Activated naive CD4-positive, alpha-beta T cell treated with anti-CD3 and anti-CD28 coated beads, Interleukin-2, amount 50 U/mL, for 72 hours (primary cell): ENCODE measurements at regions not wholly inside any gene's neighbourhood (a gene's known extent, or its start where the extent isn't known, plus 50 kb on each side); places are given as distances from the start of the nearest gene placed in this dataset.
"Not testable (repeated sequence)": the region's sequence is repeated elsewhere in the genome, so short reads cannot be mapped to it uniquely, and the experiment has no call there.

Source experiments
- ATAC-seq, 2 donors: fragments of 150-1000 bp; cut with Tn5 transposase; 2 replicates each; pipeline ENCODE4 v1.10.0; 2021; ENCODE audit warnings: mild to moderate bottlenecking in 2 of 2, moderate library complexity in 2 of 2
- DNase-seq, 2 donors: peaks; one replicate each; pipeline ENCODE4 v3.0.0; 2021 to 2022; ENCODE audit warnings: low spot score in 2 of 2
- H3K27ac Mint-ChIP-seq, 2 donors: one replicate each; pipeline ENCODE4 v1.8.0; 2022; ENCODE audit warnings: mild to moderate bottlenecking in 2 of 2, mixed read lengths in 2 of 2
- H3K36me3 Mint-ChIP-seq, 2 donors: one replicate each; pipeline ENCODE4 v1.8.0; 2022; ENCODE audit warnings: mixed read lengths in 2 of 2
- H3K9me3 Mint-ChIP-seq, 2 donors: one replicate each; pipeline ENCODE4 v1.8.0; 2022; ENCODE audit warnings: mixed read lengths in 2 of 2

DNA sequence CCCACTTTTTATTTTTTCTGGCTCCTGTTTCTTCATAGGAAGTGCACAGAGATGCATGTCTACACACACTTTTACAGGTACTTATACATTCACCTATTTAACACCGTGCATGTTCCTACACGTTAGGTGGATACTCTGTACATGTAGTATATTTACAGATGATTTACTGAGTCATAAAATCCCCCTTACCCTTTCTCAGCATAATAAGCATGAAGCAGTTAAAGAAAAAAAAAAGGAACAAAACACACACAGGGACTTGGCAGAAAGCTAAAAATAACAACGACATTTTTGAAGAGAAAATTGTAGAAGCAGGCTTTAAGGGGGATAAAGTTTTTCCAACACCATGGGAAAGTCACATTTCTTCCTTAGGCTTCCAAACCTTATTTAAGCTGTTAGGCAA is 96.4 kb upstream of the IQCM start:
- Mint-ChIP-seq H3K27ac (no peak overlapping the region), H3K36me3 (peaks cover 0 to 4% of the 10 kb centered on the region in 2 donors), H3K9me3 (no peaks in the 10 kb centered on the region)
- ATAC-seq (no peak), DNase-seq (no peak)

DNA sequence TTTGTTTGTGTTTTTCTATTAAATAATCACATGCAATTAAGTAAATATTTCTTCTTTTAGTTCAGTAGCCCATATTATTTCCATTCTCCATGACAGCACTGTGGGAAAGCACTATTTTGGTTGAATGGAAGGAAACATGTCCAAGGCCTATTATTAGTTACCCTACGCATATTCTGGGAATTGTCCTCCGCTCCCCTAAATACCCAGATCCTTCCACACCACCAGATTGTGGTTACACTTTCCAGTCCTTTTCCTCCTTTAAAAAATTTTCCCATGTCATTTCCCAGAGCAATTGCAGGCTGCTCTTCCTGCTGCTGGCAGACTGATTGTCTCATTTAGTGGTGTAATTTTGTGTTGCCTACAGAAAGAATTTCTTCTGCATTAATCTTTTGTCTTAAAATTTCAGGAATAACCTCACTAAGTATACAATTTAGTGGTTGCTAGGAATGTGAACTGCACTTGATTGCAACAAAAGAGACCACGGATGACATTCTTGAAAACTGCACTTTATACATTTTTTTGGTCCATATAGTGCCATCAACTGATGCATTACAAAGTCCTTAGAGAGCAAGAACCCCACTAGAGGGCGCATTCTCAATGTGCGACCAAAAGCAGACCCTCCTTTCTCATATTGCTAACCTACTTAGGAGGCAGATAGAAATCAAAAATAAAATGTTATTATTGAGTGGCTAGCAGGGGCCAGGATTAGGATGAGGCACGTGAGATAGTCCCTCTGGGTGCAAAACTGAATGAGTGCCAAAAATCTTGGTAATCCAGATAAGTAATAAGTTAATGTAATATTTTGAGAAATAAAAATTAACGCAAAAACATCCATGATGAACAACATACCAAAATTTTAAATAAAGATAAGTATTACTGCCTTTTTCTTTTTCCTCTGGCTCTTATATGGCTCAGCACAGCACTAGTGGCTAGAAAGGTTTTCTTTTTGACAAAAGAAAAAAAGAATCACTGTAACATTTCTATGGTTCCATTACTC is 98.8 kb upstream of the IQCM start:
- Mint-ChIP-seq H3K27ac (no peak overlapping the region), H3K9me3 (no peaks in the 10 kb centered on the region), H3K36me3 (peaks cover 0 to 4% of the 10 kb centered on the region in 2 donors)
- no peak for ATAC-seq
- DNase-seq, result peak in 1 of 2 donors; percentile 45

- not testable (repeated sequence) for H3K36me3 Mint-ChIP-seq, H3K27ac Mint-ChIP-seq
Observed at GRCh38 chr4:149915735-149916134, 100.1 kb upstream of the IQCM start.

GRCh38 chr4:149923736-149924135 is 108.1 kb upstream of the IQCM start:
- Mint-ChIP-seq H3K36me3 (no peaks in the 10 kb centered on the region), H3K9me3 (no peaks in the 10 kb centered on the region), H3K27ac (no peak overlapping the region)
- DNase-seq (no peak), ATAC-seq (no peak)

More at GRCh38 chr4:149915735-149916134, 100.1 kb upstream of the IQCM start:
- ATAC-seq, H3K9me3 Mint-ChIP-seq, DNase-seq: not testable (repeated sequence)

- no peaks in the 10 kb centered on the region for H3K36me3 Mint-ChIP-seq
- no peaks in the 10 kb centered on the region for H3K9me3 Mint-ChIP-seq
- DNase-seq (no peak), ATAC-seq (no peak)
- H3K27ac Mint-ChIP-seq, result no peak overlapping the region
Observed at GRCh38 chr4:149927514-149927913, 111.9 kb upstream of the IQCM start.

- ATAC-seq, result no peak
- H3K9me3 Mint-ChIP-seq, result no peaks in the 10 kb centered on the region
- no peaks in the 10 kb centered on the region for H3K36me3 Mint-ChIP-seq
- no peak for DNase-seq
- H3K27ac Mint-ChIP-seq, result no peak overlapping the region
Observed at GRCh38 chr4:149928507-149928906, 112.9 kb upstream of the IQCM start.

DNA sequence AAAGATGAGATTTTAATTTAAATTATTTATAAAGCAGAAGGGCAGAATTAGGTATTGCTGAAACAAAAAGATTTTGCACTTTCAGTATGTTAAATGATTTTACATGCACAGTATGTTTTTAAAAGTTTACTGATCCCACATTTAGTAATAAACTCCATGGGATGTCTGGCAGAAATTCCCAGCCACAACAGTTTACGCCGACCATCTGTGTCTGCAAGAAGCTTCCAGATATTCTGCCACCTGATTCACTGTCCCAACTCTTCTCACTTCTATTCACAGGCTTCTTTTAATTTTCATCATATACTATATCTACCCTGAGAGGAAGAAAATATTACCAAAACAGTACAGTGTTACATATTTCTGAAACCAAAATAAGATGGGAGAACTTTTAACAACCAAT is 115.8 kb upstream of the IQCM start:
- H3K36me3 Mint-ChIP-seq, result no peaks in the 10 kb centered on the region
- no peak for DNase-seq
- H3K9me3 Mint-ChIP-seq, result no peaks in the 10 kb centered on the region
- no peak overlapping the region for H3K27ac Mint-ChIP-seq
- ATAC-seq, result no peak

DNA sequence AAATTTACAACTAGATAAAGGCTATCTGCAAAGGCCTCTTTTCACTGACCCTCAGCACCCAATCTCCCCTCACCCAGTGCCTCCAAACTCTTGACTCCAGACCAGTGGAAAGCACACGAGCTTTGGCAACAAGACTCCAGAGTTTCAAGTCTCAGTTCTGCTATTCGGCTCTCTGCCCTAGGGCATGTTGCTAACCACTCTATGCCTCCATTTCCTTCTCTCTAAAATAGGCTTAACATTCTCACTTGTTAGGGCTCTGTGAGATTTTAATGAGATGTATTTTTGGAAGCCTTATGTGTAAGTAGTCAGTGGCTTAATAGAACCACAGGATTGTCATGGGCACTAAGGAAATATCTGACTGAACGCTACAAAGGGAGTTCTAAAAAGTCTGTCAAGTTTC is 116.5 kb upstream of the IQCM start:
- no peaks in the 10 kb centered on the region for H3K9me3 Mint-ChIP-seq
- H3K36me3 Mint-ChIP-seq, result no peaks in the 10 kb centered on the region
- DNase-seq (no peak), ATAC-seq (no peak)
- no peak overlapping the region for H3K27ac Mint-ChIP-seq

DNA sequence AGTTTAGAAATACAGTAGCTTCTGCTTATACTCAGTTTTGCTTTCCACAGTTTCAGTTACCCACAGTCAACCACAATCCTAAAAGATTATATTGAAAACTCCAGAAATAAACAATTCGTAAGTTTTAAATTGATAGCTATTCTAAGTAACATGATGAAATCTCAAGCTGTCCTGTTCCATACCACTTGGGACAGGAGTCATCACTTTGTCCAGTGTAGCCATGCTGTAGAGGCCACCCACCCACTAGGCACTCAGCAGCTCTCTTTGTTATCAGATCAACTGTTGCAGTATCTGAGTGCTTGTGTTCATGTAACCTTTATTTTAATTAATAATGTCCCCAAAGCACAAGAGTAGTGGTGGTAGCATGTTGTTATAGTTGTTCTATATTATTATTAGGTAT is 117.5 kb upstream of the IQCM start:
- peaks cover 0 to 2% of the 10 kb centered on the region in 2 donors for H3K9me3 Mint-ChIP-seq
- H3K36me3 Mint-ChIP-seq, result no peaks in the 10 kb centered on the region
- DNase-seq, result no peak
- no peak for ATAC-seq
- H3K27ac Mint-ChIP-seq, result no peak overlapping the region

- Mint-ChIP-seq H3K27ac (no peak overlapping the region), H3K36me3 (no peaks in the 10 kb centered on the region), H3K9me3 (peaks cover 0 to 5% of the 10 kb centered on the region in 2 donors)
- ATAC-seq, result no peak
- no peak for DNase-seq
Observed at GRCh38 chr4:149933883-149934282, 118.2 kb upstream of the IQCM start.

DNA sequence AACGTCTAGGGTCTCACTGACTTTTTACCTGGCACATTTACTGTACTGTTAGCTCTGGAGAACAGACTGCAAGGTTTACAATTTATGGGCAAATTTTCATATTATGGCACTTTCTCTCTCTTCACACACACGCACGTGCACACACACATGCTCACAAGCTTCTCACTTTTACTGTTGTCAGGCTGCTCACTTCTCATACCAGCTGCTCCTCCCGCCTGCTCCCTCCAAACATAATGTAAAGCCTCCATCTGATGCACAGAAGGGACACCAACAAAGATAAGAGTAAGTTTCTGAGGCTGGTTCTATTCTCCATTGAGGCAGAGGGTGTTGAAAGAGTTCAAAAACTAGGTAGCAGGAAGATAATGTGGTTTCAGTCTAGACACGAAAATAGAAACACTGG is 128.9 kb upstream of the DCLK2 start:
- no peak for ATAC-seq
- Mint-ChIP-seq H3K36me3 (no peaks in the 10 kb centered on the region), H3K9me3 (no peaks in the 10 kb centered on the region), H3K27ac (no peak overlapping the region)
- no peak for DNase-seq

GRCh38 chr4:149951152-149951900 is 126.9 kb upstream of the DCLK2 start:
- DNase-seq, result no peak
- ATAC-seq, result no peak
- Mint-ChIP-seq H3K36me3 (no peaks in the 10 kb centered on the region), H3K9me3 (no peaks in the 10 kb centered on the region), H3K27ac (no peak overlapping the region)

DNA sequence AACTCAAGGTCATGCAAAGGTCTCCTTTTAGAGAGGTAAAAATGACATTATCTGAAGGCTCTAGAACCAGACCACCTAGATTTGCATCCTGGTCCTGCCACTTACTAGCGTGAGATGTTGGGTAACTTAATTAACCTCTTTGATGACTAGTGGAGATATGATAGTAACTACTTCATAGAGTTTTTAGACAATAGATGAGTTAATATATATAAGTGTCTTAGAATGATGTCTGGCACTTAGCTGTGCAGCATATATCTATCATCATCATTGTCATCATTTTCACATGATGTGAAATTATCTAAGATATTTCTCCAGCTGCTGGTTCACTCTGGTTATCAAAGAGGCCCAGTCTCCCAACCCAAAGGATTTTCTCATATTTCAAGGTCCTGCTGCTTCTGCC is 126.1 kb upstream of the DCLK2 start:
- Mint-ChIP-seq H3K27ac (no peak overlapping the region), H3K9me3 (no peaks in the 10 kb centered on the region), H3K36me3 (no peaks in the 10 kb centered on the region)
- DNase-seq (no peak), ATAC-seq (no peak)

GRCh38 chr4:149952716-149953115 is 125.5 kb upstream of the DCLK2 start:
- DNase-seq (no peak), ATAC-seq (no peak)
- Mint-ChIP-seq H3K9me3 (no peaks in the 10 kb centered on the region), H3K27ac (no peak overlapping the region), H3K36me3 (no peaks in the 10 kb centered on the region)

DNA sequence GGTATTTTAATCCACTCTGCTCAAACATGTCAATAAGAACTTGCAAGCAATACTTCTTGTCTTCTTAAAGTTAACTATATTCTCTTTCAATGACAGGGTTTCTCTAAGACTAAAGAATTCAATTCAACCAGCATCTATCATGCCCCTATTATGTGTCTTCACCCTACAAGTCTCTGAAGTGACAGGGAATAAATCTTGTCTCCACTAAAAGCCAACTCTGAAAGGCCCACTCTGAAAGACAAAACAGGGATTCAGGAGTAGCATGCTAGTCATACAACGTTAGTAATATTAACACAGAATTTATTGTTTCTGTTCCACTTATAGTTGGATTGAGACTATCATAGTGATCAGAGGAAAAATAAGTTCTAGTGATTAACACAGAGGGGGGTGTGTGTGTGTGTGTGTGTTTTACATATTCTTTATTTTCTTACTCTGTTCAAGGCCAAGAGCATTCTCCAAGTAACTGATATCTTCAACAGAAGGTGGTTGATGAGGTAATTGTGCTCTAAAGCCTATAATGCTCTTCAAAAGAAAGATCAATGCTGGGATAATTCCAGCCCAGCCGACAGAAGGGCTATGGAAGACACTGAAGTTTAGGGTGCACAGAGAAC is 122.4 kb upstream of the DCLK2 start:
- DNase-seq (no peak), ATAC-seq (no peak)
- Mint-ChIP-seq H3K36me3 (no peaks in the 10 kb centered on the region), H3K9me3 (no peaks in the 10 kb centered on the region), H3K27ac (no peak overlapping the region)

DNA sequence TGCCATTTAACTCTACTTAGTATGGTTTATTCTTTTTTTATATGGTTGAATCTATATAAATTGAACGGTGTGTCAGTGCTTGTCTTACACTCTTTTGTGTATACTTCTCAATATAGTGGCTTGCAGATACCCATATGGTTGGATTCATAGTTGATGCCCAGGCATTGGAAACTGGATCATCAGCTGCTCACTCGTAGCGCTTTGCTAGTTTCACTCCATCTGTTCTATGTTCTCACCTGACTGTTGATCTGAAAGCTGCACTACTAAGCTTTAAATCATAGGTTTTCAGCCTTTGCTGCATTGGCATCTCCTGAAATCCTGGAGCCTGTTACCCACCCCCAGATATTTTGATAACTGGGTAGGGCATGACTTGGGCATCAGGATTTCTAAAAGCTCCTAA is 121.6 kb upstream of the DCLK2 start:
- Mint-ChIP-seq H3K36me3 (no peaks in the 10 kb centered on the region), H3K9me3 (no peaks in the 10 kb centered on the region), H3K27ac (no peak overlapping the region)
- DNase-seq (no peak), ATAC-seq (no peak)

DNA sequence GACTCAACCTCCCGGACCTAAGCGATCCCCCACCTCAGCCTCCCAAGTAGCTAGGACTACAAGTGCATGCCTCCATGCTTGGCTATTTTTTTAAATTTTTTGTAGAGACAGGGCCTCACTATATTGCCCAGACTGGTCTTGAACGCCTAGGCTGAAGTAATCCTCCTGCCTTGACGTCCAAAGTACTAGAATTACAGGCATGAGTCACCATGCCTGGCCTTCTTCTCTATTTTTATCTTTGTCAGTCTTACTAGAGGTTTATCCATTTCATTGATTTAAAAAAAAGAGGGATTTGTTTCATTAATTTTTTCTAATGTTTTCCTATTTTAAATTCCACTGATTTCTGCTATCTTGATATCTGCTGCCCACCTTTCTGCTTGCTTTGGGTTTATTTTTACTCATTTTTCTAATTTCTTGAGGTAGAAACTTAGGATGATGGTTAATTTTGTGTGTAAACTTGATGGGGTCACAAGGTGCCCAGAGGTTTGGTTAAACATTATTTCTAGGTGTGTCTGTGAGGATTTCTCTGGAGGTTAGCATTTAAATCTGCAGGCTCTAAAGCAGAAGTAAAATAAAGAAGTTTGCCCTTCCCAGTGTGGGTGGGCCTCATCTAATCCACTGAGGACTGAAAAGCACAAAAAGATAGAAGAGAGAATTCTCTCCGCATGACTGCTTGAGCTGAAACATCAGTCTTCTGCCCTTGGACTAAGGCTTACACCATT is 116.2 kb upstream of the DCLK2 start:
- ATAC-seq, result no peak
- no peak for DNase-seq
- H3K9me3 Mint-ChIP-seq, result no peaks in the 10 kb centered on the region
- H3K36me3 Mint-ChIP-seq, result no peaks in the 10 kb centered on the region
- no peak overlapping the region for H3K27ac Mint-ChIP-seq
